Right lobe of liver (tissue), 6 donors: ENCODE measurements at regions not wholly inside any gene's neighbourhood (a gene's known extent, or its start where the extent isn't known, plus 50 kb on each side); places are given as distances from the start of the nearest gene placed in this dataset.
"Not testable (repeated sequence)": the region's sequence is repeated elsewhere in the genome, so short reads cannot be mapped to it uniquely, and the experiment has no call there.

Experiments
- ATAC-seq, 4 donors: fragments of 200-7000 bp; cut with Tn5 transposase; one replicate each; pipeline ENCODE4 v1.9.1; 2020; ENCODE audit warnings: mild to moderate bottlenecking in 4 of 4, moderate library complexity in 4 of 4
- DNase-seq, 3 donors: peaks; one replicate each; pipeline ENCODE4 v3.0.0-alpha.2; 2020
- H3K27ac ChIP-seq, 3 donors: fragments of 200-600 bp; one replicate each; pipeline ENCODE4 v1.8.0; 2022
- H3K27me3 ChIP-seq, 2 donors: fragments of 200-600 bp; one replicate each; pipeline ENCODE4 v1.8.0; 2022
- H3K36me3 ChIP-seq, 4 donors: fragments of 200-600 bp; sonication (generic) in 1 of 4; one replicate each; pipeline versions ENCODE4 v1.5.1 to v1.8.0; 2017 to 2022; ENCODE audit warnings: control low read depth in 1 of 4
- H3K4me1 ChIP-seq, 4 donors: fragments of 200-600 bp; sonication (generic) in 1 of 4; one replicate each; pipeline versions ENCODE4 v1.5.1 to v1.8.0; 2017 to 2022; ENCODE audit warnings: control low read depth in 1 of 4
- H3K4me3 ChIP-seq, 3 donors: fragments of 200-600 bp; one replicate each; pipeline ENCODE4 v1.8.0; 2022
- H3K9me3 ChIP-seq, 4 donors: fragments of 200-600 bp; sonication (generic) in 1 of 4; one replicate each; pipeline versions ENCODE4 v1.5.1 to v1.8.0; 2017 to 2022; ENCODE audit warnings: control low read depth in 1 of 4
- CTCF ChIP-seq, 4 donors: fragments of 200-600 bp in 3 of 4; fragments of 450-650 bp in 1 of 4; IDR thresholded peaks; one replicate each; pipeline versions ENCODE4 v1.5.1 to v1.8.0; 2016 to 2022; ENCODE audit warnings: antibody characterized with exemption in 4 of 4, mild to moderate bottlenecking in 2 of 4
- POLR2A ChIP-seq: fragments of 450-650 bp; IDR thresholded peaks from one replicate; pipeline ENCODE4 v1.6.1; 2017; ENCODE audit warnings: antibody characterized with exemption, mild to moderate bottlenecking
- WGBS: methylation state at CpG from one replicate; pipeline ENCODE4 v1.1.6; 2018; ENCODE audit warnings: low coverage, low lambda C conversion rate; ENCODE audit not compliant: insufficient coverage; ENCODE audit errors: missing lambda C conversion rate; 5-methylcytosine and 5-hydroxymethylcytosine counted together
- intact Hi-C, 2 donors: fragments of 100-400 bp; cut with DNase I; formaldehyde crosslinking; loops; one replicate each; pipeline versions ENCODE4 v1.11.2 to v1.14.1; 2022
- donor health status: DM: no; HTN: yes; CAD: no.
- donor health status: DM: no; HTN: no; CAD: no.
- donor health status: DM: no; HTN: no; CAD: no.
- donor health status: DM: no; HTN: yes; CAD: no.
- donor health status: DM: no; HTN: yes; CAD: no.

- no peak for ATAC-seq
- intact Hi-C loops: no loop called here
- Histone ChIP-seq H3K4me1 (no peaks in the 10 kb centered on the region), H3K4me3 (no peak overlapping the region), H3K27me3 (no peaks in the 10 kb centered on the region), H3K36me3 (no peaks in the 10 kb centered on the region), H3K27ac (no peak overlapping the region), H3K9me3 (no peaks in the 10 kb centered on the region)
- 71% methylated on average over 2 of the region's 2 CpGs for WGBS
- TF ChIP-seq CTCF (IDR thresholded peaks at IDR 0.05): no peak
- no peak for TF ChIP-seq POLR2A
- no peak for DNase-seq
These were observed 160.5 kb downstream of the PTBP2 start for GRCh38 chr1:96882096-96882495.

- TF ChIP-seq CTCF (IDR thresholded peaks at IDR 0.05) (no peak), POLR2A (no peak)
- 30% methylated on average over 4 of the region's 4 CpGs for WGBS
- DNase-seq: no peak
These were observed 164.9 kb downstream of the PTBP2 start for GRCh38 chr1:96886474-96886873.

GRCh38 chr1:96887501-96887900 is 165.9 kb downstream of the PTBP2 start:
- whole genome bisulfite sequencing: 67% methylated on average over 1 of the region's 1 CpG

More at GRCh38 chr1:96886474-96886873, 164.9 kb downstream of the PTBP2 start:
- H3K4me3 ChIP-seq: no peak overlapping the region
- peaks cover 0 to 7% (median 3%) of the 10 kb centered on the region in 4 donors for H3K9me3 ChIP-seq
- no peaks in the 10 kb centered on the region for H3K27me3 ChIP-seq
- no peak overlapping the region for H3K27ac ChIP-seq
- no peaks in the 10 kb centered on the region for H3K4me1 ChIP-seq
- no peaks in the 10 kb centered on the region for H3K36me3 ChIP-seq
- no peak for ATAC-seq
- intact Hi-C loops: no loop called here

GRCh38 chr1:96901783-96902363 is 180.3 kb downstream of the PTBP2 start:
- no peaks in the 10 kb centered on the region for H3K27me3 ChIP-seq
- no peaks in the 10 kb centered on the region for H3K9me3 ChIP-seq
- no peak for ATAC-seq
- intact Hi-C loops: no loop called here
- 67% methylated on average over 10 of the region's 10 CpGs for WGBS
- H3K4me3 ChIP-seq: no peak overlapping the region
- TF ChIP-seq CTCF (IDR thresholded peaks at IDR 0.05): no peak
- no peak for DNase-seq
- no peaks in the 10 kb centered on the region for H3K36me3 ChIP-seq
- H3K27ac ChIP-seq: no peak overlapping the region
- H3K4me1 ChIP-seq: no peaks in the 10 kb centered on the region

More at GRCh38 chr1:96887501-96887900, 165.9 kb downstream of the PTBP2 start:
- H3K9me3 ChIP-seq: peaks cover 0 to 7% (median 3%) of the 10 kb centered on the region in 4 donors
- H3K4me3 ChIP-seq: no peak overlapping the region
- intact Hi-C loops: no loop called here
- H3K4me1 ChIP-seq: no peaks in the 10 kb centered on the region
- DNase-seq (no peak), ATAC-seq (no peak)
- TF ChIP-seq POLR2A (no peak), CTCF (IDR thresholded peaks at IDR 0.05) (no peak)
- H3K36me3 ChIP-seq: no peaks in the 10 kb centered on the region
- H3K27me3 ChIP-seq: no peaks in the 10 kb centered on the region
- H3K27ac ChIP-seq: no peak overlapping the region

GRCh38 chr1:96912248-96912647 is 190.7 kb downstream of the PTBP2 start:
- H3K27ac ChIP-seq: no peak overlapping the region
- WGBS: 65% methylated on average over 5 of the region's 5 CpGs
- TF ChIP-seq CTCF (IDR thresholded peaks at IDR 0.05) (no peak), POLR2A (no peak)
- no peaks in the 10 kb centered on the region for H3K27me3 ChIP-seq
- intact Hi-C loops: no loop called here
- DNase-seq (no peak), ATAC-seq (no peak)
- H3K4me1 ChIP-seq: no peaks in the 10 kb centered on the region
- H3K9me3 ChIP-seq: no peaks in the 10 kb centered on the region
- no peak overlapping the region for H3K4me3 ChIP-seq
- no peaks in the 10 kb centered on the region for H3K36me3 ChIP-seq

GRCh38 chr1:96915701-96916100 is 194.1 kb downstream of the PTBP2 start:
- DNase-seq, H3K4me3 ChIP-seq, H3K27me3 ChIP-seq, ATAC-seq, H3K36me3 ChIP-seq, intact Hi-C loops, H3K27ac ChIP-seq, H3K4me1 ChIP-seq, H3K9me3 ChIP-seq: not testable (repeated sequence)
- WGBS: 33% methylated on average over 3 of the region's 3 CpGs
